VCaP (cell line): ENCODE measurements at regions not wholly inside any gene's neighbourhood (a gene's known extent, or its start where the extent isn't known, plus 50 kb on each side); places are given as distances from the start of the nearest gene placed in this dataset.

ENCODE experiments used
- H3K27ac ChIP-seq: fragments of 450-650 bp; 2 replicates; pipeline ENCODE4 v1.5.1; 2017
- CTCF ChIP-seq: fragments of 450-650 bp; conservative IDR thresholded peaks from 2 replicates; pipeline ENCODE4 v1.5.1; 2017; ENCODE audit warnings: mild to moderate bottlenecking, moderate library complexity

GRCh38 chr4:157643257-157643656 lies 422.7 kb downstream of the GRIA2 start:
- no peak for TF ChIP-seq CTCF
- no peak overlapping the region for H3K27ac ChIP-seq

GRCh38 chr4:157634057-157634456 lies 413.5 kb downstream of the GRIA2 start:
- H3K27ac ChIP-seq, result no peak overlapping the region
- TF ChIP-seq CTCF, result no peak

- TF ChIP-seq CTCF, result no peak
Observed at GRCh38 chr4:157616741-157617472, 396.4 kb downstream of the GRIA2 start.

GRCh38 chr4:157607996-157608395 lies 387.5 kb downstream of the GRIA2 start:
- no peak overlapping the region for H3K27ac ChIP-seq
- no peak for TF ChIP-seq CTCF

More at GRCh38 chr4:157616741-157617472, 396.4 kb downstream of the GRIA2 start:
- H3K27ac ChIP-seq, result no peak overlapping the region

GRCh38 chr4:157600583-157600982 lies 380.1 kb downstream of the GRIA2 start:
- no peak for TF ChIP-seq CTCF
- H3K27ac ChIP-seq, result no peak overlapping the region

- H3K27ac ChIP-seq, result no peak overlapping the region
- TF ChIP-seq CTCF, result no peak
Observed at GRCh38 chr4:157591245-157591644, 370.7 kb downstream of the GRIA2 start.

- TF ChIP-seq CTCF, result no peak
- no peak overlapping the region for H3K27ac ChIP-seq
Observed at GRCh38 chr4:157590679-157591078, 370.2 kb downstream of the GRIA2 start.
